GM23248 (cell line): ENCODE measurements at regions not wholly inside any gene's neighbourhood (a gene's known extent, or its start where the extent isn't known, plus 50 kb on each side); places are given as distances from the start of the nearest gene placed in this dataset.

Experiments used
- EZH2 ChIP-seq: fragments of 200-600 bp; sonication (generic); IDR thresholded peaks from 2 replicates; pipeline ENCODE4 v1.6.1; 2018; ENCODE audit warnings: antibody characterized with exemption, mild to moderate bottlenecking; ENCODE audit not compliant: insufficient read depth, poor library complexity, severe bottlenecking
- EZH2phosphoT487 ChIP-seq: fragments of 200-600 bp; sonication (generic); IDR thresholded peaks from 2 replicates; pipeline ENCODE4 v1.6.1; 2018; ENCODE audit warnings: antibody characterized with exemption, moderate library complexity, mild to moderate bottlenecking, low read depth; ENCODE audit not compliant: insufficient read depth

DNA sequence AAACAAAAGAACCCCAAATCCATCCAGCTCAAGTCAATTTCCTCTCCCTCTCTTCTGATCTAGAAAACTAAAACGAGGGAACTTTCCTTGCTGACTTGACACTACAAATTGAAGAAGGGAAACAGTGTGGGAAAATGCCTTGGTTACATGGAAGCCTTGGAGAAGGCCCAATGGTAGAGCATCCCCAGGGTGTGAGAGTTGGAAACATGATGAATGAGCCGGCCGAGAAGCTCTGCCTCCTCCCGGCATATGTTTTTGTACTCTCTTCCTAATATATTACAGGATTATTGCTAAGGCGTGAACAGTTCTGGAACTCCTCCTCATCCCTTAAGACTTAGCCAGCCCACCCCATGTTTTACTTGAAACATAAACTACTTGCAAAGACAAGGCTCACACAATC is 618.2 kb upstream of the MGMT start:
- TF ChIP-seq EZH2phosphoT487, result no peak
- TF ChIP-seq EZH2, result no peak
